ENCODE measurements at regions not wholly inside any gene's neighbourhood (a gene's known extent, or its start where the extent isn't known, plus 50 kb on each side); places are given as distances from the start of the nearest gene placed in this dataset.

- TF ChIP-seq, protein P1, sequence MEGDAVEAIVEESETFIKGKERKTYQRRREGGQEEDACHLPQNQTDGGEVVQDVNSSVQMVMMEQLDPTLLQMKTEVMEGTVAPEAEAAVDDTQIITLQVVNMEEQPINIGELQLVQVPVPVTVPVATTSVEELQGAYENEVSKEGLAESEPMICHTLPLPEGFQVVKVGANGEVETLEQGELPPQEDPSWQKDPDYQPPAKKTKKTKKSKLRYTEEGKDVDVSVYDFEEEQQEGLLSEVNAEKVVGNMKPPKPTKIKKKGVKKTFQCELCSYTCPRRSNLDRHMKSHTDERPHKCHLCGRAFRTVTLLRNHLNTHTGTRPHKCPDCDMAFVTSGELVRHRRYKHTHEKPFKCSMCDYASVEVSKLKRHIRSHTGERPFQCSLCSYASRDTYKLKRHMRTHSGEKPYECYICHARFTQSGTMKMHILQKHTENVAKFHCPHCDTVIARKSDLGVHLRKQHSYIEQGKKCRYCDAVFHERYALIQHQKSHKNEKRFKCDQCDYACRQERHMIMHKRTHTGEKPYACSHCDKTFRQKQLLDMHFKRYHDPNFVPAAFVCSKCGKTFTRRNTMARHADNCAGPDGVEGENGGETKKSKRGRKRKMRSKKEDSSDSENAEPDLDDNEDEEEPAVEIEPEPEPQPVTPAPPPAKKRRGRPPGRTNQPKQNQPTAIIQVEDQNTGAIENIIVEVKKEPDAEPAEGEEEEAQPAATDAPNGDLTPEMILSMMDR (IDR thresholded peaks at IDR 0.05): no peak
- no peak for TF ChIP-seq NRF1 (IDR thresholded peaks at IDR 0.05; ENCODE audit: low read depth, low read length)
- TF ChIP-seq RXRA (IDR thresholded peaks at IDR 0.05; ENCODE audit: borderline replicate concordance, low read depth): no peak
Measured at GRCh38 chr11:116518141-116518540, 254.6 kb downstream of the BUD13 start.

All from SK-N-SH (cell line).